Hypothalamus (tissue), 51 donors: ENCODE measurements at regions not wholly inside any gene's neighbourhood (a gene's known extent, or its start where the extent isn't known, plus 50 kb on each side); places are given as distances from the start of the nearest gene placed in this dataset.

Experiments
- DNase-seq, 51 donors: peaks; one replicate each; lab custom pipeline; 2025; lab: John Stamatoyannopoulos, UW

- DNase-seq: no peak
Observed at GRCh38 chr3:7793786-7794185, 707.8 kb upstream of the LMCD1 start.

- DNase-seq: no peak
Observed at GRCh38 chr3:7798276-7798675, 703.3 kb upstream of the LMCD1 start.

- DNase-seq: peak in 4 of 51 donors; percentile 1 to 17 (median 14)
Observed at GRCh38 chr3:7800006-7800780, 701.4 kb upstream of the LMCD1 start.

GRCh38 chr3:7812490-7812889, 689.1 kb upstream of the LMCD1 start:
- DNase-seq: no peak

GRCh38 chr3:7813365-7813764, 688.3 kb upstream of the LMCD1 start:
- no peak for DNase-seq

- DNase-seq: no peak
Observed at GRCh38 chr3:7817239-7817638, 684.4 kb upstream of the LMCD1 start.

- DNase-seq: no peak
Observed at GRCh38 chr3:7820969-7821368, 680.7 kb upstream of the LMCD1 start.

GRCh38 chr3:7821858-7822257, 679.8 kb upstream of the LMCD1 start:
- no peak for DNase-seq

GRCh38 chr3:7841451-7841850, 660.2 kb upstream of the LMCD1 start:
- no peak for DNase-seq

GRCh38 chr3:7843441-7843840, 658.2 kb upstream of the LMCD1 start:
- no peak for DNase-seq

- DNase-seq: no peak
Observed at GRCh38 chr3:7847021-7847420, 654.6 kb upstream of the LMCD1 start.

GRCh38 chr3:7847521-7847920, 654.1 kb upstream of the LMCD1 start:
- no peak for DNase-seq

GRCh38 chr3:7854266-7854665, 647.4 kb upstream of the LMCD1 start:
- DNase-seq: no peak

GRCh38 chr3:7854721-7855120, 646.9 kb upstream of the LMCD1 start:
- no peak for DNase-seq

GRCh38 chr3:7865611-7866010, 636.0 kb upstream of the LMCD1 start:
- DNase-seq: no peak

GRCh38 chr3:7867587-7867986, 634.0 kb upstream of the LMCD1 start:
- no peak for DNase-seq

GRCh38 chr3:7871003-7871560, 630.5 kb upstream of the LMCD1 start:
- no peak for DNase-seq

GRCh38 chr3:7874116-7874515, 627.5 kb upstream of the LMCD1 start:
- DNase-seq: no peak

- DNase-seq: no peak
Observed at GRCh38 chr3:7875925-7876324, 625.7 kb upstream of the LMCD1 start.

- DNase-seq: no peak
Observed at GRCh38 chr3:7876741-7877297, 624.8 kb upstream of the LMCD1 start.

GRCh38 chr3:7877312-7877711, 624.3 kb upstream of the LMCD1 start:
- no peak for DNase-seq

GRCh38 chr3:7879572-7879971, 622.1 kb upstream of the LMCD1 start:
- DNase-seq: no peak
